Panc1 (cell line): ENCODE measurements at regions not wholly inside any gene's neighbourhood (a gene's known extent, or its start where the extent isn't known, plus 50 kb on each side); places are given as distances from the start of the nearest gene placed in this dataset.

Experiments used
- POLR2AphosphoS5 ChIP-seq: IDR thresholded peaks from 2 replicates; pipeline ENCODE4 v1.6.1; 2012; ENCODE audit warnings: mild to moderate bottlenecking, low read depth, low read length, moderate library complexity
- SIN3A ChIP-seq: IDR thresholded peaks from 2 replicates; pipeline ENCODE4 v1.6.1; 2012; ENCODE audit warnings: low read depth, mild to moderate bottlenecking, low read length, moderate library complexity, borderline replicate concordance; ENCODE audit not compliant: insufficient read depth
- TF ChIP-seq, protein P1 (sequence below): fragments of 450-650 bp; IDR thresholded peaks from 2 replicates; pipeline ENCODE4 v1.5.1; 2017; ENCODE audit warnings: mild to moderate bottlenecking
- TF ChIP-seq, protein P2 (sequence below), 2 experiments: IDR thresholded peaks; 2 replicates each; pipeline ENCODE4 v1.6.1; 2011 to 2012; ENCODE audit warnings: low read depth in 2 of 2, control low read depth in 1 of 2, low read length in 1 of 2, mild to moderate bottlenecking in 1 of 2, moderate library complexity in 1 of 2; ENCODE audit not compliant: insufficient read depth in 1 of 2

DNA sequence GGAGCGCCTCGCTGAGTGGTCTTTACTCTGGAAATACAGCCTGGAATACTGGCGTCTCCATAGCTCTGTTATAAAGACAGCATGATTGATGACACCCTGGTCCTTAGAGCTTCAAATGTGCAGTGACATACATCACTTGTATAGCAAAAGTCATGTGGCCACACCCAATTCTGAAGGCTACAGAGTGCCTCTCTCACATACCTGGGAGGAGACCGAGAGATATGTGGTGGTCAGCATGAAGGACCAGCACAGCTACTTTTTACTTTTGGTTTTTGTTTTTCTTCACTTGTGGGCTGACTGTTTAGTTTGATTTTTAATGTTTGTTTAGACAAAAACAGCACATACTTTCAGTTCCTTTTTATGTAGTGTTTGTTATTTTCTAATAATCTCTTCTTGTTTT is 938.5 kb upstream of the SOX11 start:
- TF ChIP-seq, protein P1, sequence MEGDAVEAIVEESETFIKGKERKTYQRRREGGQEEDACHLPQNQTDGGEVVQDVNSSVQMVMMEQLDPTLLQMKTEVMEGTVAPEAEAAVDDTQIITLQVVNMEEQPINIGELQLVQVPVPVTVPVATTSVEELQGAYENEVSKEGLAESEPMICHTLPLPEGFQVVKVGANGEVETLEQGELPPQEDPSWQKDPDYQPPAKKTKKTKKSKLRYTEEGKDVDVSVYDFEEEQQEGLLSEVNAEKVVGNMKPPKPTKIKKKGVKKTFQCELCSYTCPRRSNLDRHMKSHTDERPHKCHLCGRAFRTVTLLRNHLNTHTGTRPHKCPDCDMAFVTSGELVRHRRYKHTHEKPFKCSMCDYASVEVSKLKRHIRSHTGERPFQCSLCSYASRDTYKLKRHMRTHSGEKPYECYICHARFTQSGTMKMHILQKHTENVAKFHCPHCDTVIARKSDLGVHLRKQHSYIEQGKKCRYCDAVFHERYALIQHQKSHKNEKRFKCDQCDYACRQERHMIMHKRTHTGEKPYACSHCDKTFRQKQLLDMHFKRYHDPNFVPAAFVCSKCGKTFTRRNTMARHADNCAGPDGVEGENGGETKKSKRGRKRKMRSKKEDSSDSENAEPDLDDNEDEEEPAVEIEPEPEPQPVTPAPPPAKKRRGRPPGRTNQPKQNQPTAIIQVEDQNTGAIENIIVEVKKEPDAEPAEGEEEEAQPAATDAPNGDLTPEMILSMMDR: no peak
- TF ChIP-seq, protein P2, sequence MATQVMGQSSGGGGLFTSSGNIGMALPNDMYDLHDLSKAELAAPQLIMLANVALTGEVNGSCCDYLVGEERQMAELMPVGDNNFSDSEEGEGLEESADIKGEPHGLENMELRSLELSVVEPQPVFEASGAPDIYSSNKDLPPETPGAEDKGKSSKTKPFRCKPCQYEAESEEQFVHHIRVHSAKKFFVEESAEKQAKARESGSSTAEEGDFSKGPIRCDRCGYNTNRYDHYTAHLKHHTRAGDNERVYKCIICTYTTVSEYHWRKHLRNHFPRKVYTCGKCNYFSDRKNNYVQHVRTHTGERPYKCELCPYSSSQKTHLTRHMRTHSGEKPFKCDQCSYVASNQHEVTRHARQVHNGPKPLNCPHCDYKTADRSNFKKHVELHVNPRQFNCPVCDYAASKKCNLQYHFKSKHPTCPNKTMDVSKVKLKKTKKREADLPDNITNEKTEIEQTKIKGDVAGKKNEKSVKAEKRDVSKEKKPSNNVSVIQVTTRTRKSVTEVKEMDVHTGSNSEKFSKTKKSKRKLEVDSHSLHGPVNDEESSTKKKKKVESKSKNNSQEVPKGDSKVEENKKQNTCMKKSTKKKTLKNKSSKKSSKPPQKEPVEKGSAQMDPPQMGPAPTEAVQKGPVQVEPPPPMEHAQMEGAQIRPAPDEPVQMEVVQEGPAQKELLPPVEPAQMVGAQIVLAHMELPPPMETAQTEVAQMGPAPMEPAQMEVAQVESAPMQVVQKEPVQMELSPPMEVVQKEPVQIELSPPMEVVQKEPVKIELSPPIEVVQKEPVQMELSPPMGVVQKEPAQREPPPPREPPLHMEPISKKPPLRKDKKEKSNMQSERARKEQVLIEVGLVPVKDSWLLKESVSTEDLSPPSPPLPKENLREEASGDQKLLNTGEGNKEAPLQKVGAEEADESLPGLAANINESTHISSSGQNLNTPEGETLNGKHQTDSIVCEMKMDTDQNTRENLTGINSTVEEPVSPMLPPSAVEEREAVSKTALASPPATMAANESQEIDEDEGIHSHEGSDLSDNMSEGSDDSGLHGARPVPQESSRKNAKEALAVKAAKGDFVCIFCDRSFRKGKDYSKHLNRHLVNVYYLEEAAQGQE (IDR thresholded peaks at IDR 0.05; ENCODE audit: insufficient read depth in 1 of 2, low read depth in 2 of 2, low read length in 1 of 2): no peak
- no peak for TF ChIP-seq POLR2AphosphoS5
- no peak for TF ChIP-seq SIN3A
